ENCODE measurements at regions not wholly inside any gene's neighbourhood (a gene's known extent, or its start where the extent isn't known, plus 50 kb on each side); places are given as distances from the start of the nearest gene placed in this dataset.

DNA sequence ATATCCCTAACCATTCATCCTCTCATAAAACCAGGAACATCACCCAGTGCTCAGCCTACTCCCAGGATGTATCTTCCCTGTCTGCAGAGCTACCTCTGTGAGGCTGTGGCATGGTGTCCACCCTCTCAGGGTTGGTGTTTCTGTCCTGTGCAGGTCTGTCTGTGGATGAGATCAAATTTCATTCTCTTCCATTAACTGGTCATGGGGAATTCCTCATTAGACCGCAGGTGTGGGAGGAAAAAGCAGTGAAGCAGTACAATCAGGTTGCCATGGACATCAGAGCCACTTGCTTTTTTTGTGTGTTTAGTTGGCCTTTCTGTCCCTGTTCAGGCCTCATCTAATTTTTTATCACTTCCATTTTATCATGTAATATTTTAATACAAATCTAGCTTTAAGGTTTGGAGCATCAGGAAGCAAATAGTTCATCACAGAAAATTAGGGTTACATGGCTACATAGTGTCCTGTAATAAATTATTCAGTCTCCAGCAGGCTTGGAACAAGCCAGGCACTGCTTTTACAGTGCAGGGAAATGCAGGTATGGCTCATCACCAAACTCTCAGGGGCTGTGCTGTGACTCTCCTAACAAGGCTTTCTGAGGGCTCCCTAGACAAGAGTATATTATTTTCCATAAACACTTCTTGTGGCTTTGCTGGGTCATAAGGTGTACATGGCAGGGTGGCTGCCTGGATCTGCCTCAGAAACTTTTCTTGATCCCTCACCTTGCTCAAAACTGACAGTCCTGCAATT, 594.9 kb upstream of the IGFBP3 start:
- DNase-seq (ENCODE audit: low spot score): peak; percentile 18

GRCh38 chr7:46513447-46513848, 592.4 kb upstream of the IGFBP3 start:
- DNase-seq (ENCODE audit: low spot score): peak; percentile 72

GRCh38 chr7:46512891-46513413, 591.9 kb upstream of the IGFBP3 start:
- DNase-seq (ENCODE audit: low spot score): peak; percentile 55

DNA sequence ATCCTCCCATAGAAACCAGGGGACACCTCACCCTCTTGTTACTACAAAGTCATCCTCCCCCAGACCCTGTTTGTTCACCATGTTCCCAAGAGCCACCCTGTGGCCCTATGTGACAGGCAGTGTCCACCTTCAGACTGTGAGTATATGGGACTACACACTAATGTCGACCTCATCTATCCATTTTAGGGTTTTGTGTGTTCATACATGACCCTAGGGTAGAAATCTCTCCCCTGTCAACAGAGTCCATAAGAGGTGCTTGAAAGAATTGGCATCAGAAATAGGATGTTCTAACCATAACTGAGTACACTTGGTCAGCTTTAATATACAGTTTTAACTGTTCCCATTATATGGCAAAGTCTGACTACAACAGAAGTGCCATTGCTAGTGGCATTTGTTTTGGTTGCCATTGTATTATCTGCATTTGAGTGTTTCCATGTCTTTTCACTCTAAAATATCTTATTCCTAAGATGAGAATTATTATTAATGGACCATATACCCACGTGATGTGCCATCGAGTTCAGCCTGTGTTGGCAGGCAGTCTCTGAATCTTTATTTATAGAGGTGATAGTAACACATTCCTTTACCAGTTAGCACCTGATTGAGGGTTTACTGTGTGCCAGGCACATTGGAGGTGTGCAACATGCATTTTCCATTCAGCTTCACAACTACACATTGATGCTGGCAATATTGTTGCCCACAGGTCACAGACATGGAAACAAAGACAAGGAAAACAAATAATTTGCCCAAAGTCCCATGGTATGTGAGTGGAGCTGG, 590.6 kb upstream of the IGFBP3 start:
- DNase-seq (ENCODE audit: low spot score): no peak

- peak; percentile 97 for DNase-seq (ENCODE audit: low spot score)
Observed at GRCh38 chr7:46508583-46508982, 587.5 kb upstream of the IGFBP3 start.

DNA sequence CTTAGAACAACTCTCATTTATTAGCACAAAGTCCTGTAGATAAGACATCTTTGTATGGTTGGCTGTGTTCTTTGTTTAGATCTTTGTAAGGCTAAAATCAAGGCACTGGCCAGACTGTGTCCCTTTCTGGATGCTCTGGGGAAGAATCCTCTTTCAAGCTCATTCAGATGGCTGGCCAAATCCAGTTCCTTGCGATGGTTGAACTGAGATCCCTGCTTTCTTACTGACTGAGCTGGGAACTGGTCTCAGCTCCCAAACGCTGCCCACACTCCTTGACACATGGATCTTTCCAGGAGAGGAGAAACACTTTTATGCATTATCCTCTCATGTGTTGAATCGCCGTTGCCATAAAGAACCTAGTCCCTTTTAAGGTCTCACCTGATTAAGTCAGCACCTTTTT, 586.5 kb upstream of the IGFBP3 start:
- peak; percentile 66 for DNase-seq (ENCODE audit: low spot score)

GRCh38 chr7:46494441-46494840, 573.4 kb upstream of the IGFBP3 start:
- no peak for DNase-seq (ENCODE audit: low spot score)

- DNase-seq (ENCODE audit: low spot score): no peak
Observed at GRCh38 chr7:46494028-46494427, 573.0 kb upstream of the IGFBP3 start.

- no peak for DNase-seq (ENCODE audit: low spot score)
Observed at GRCh38 chr7:46493196-46493595, 572.1 kb upstream of the IGFBP3 start.

DNA sequence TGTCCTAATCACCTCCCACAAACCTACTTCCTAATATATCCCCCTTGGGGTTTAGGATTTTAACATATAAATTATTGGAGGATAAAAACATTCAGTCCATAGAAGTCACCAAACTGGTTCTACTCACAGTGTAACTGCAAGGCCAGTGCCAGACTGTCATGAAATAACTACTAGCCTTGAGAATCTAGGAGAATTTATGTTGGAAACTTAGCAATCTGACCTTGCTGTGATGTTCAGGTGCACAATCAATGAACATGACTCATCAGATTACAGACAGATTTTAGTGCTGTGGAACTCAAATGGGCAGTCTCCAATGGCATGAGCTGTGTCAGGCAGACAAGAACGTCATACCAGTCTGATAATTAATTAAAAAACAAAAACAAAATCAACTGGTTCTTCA, 571.4 kb upstream of the IGFBP3 start:
- DNase-seq (ENCODE audit: low spot score): no peak

- DNase-seq (ENCODE audit: low spot score): no peak
Observed at GRCh38 chr7:46490406-46490805, 569.3 kb upstream of the IGFBP3 start.

GRCh38 chr7:46489106-46489505, 568.0 kb upstream of the IGFBP3 start:
- DNase-seq (ENCODE audit: low spot score): no peak

DNA sequence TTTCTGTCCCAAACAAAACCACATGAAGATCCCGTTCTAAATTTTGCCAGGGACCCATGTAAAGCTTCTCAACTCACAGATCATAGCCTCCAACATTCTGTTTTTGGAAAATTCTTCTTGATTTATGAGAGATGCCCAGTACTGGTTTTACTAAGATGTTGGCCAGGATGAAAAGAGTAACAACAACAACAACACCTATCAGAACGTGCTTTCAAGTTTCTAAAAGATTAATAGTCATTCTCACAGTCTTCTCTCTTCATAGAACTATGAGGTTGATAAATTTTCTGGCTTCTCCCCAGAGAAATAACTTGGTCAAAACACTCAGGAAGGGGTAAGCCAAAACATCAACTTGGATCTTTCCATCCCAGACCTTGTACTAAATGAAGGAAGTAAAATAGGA, 567.5 kb upstream of the IGFBP3 start:
- DNase-seq (ENCODE audit: low spot score): no peak

DNA sequence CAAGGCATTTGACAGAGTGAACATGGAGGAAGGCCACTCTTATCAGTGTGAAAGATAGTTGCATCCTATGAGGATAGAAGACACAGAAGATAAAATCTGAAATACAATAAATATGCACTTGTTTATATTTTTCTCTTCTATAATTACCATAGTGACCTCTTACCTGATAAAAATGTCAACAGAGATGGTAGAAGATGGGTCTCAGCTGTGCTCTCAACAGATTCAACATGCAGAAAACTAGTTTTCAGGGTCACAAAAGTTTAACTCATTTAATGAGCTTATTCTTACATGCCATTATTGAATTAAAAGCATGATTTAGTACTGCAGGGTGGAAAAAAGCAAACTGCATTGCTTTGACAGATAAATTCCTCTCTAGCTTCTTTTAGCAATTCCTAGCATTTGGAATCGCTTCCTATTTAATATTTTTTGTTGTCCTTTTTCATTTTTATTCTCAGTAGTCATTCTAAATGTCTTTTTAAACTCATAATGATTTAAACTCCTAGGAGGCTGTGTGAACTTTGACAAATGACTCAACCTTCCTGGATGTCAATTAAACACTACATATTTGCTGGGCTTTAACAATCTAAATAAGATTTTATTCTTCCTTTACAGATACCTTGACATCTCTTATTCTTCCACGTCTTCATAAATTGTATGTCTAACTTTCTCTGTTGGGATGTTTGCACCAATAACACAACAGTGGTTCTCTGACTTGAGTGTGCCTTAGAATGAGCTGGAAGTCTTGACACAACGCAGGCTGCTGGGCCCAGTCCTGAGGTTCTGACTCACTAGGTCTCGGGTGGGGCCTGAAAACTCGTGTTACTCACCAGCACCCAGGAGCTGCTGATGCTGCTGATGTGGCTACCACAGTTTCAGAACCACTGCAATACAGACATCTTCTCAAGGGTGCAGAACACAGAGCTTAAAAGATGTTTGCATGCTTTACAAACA, 565.5 kb upstream of the IGFBP3 start:
- no peak for DNase-seq (ENCODE audit: low spot score)

DNA sequence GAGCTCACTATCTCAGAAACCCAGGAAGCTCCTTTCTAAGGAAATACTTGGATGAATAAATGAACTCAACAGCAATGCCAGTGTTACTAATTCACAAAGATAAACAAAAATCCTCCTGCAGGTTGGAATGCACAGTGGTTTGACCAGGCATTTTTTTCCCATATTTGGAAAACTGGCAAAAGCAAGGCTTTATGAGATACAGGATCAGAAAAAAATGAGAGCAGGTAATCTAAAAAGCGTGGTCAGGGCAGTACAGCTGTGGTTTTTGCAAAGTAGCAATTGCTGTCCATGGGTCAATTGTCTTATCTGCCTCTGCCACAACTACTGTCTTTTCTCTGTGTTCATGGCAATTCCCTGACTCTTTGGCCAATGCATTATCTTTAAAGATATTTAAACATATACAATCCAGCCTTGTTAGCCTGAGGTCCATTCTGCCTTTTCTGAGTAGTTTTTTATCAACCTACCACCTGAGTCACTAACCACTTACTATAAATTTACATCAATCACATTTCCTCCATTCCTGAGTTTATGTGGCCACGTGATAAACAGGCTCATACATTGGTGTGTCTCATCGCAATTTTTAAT, 564.5 kb upstream of the IGFBP3 start:
- no peak for DNase-seq (ENCODE audit: low spot score)

- DNase-seq (ENCODE audit: low spot score): no peak
Observed at GRCh38 chr7:46484906-46485305, 563.8 kb upstream of the IGFBP3 start.

DNA sequence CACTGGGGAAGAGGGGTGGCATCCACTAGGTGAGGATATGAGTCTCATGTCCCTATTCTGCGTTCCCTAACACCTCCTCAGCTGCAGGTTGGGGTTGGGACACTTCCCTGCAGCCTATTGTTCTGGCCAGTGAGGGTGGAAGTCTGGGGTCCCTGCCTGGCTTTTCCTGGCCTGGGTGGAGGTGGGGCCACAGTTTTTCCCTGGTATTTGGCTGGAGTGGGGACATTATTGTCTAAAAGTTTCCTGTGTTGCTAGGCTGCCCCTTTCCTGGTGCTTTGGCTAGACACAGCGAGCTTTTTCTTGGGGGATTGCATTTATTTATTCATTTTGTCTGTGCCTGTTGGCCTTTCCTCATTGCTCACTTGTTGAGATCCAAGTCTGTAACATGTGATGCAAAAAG, 559.5 kb upstream of the IGFBP3 start:
- no peak for DNase-seq (ENCODE audit: low spot score)

GRCh38 chr7:46479680-46480079, 558.6 kb upstream of the IGFBP3 start:
- no peak for DNase-seq (ENCODE audit: low spot score)

GRCh38 chr7:46478046-46478445, 557.0 kb upstream of the IGFBP3 start:
- DNase-seq (ENCODE audit: low spot score): no peak

DNA sequence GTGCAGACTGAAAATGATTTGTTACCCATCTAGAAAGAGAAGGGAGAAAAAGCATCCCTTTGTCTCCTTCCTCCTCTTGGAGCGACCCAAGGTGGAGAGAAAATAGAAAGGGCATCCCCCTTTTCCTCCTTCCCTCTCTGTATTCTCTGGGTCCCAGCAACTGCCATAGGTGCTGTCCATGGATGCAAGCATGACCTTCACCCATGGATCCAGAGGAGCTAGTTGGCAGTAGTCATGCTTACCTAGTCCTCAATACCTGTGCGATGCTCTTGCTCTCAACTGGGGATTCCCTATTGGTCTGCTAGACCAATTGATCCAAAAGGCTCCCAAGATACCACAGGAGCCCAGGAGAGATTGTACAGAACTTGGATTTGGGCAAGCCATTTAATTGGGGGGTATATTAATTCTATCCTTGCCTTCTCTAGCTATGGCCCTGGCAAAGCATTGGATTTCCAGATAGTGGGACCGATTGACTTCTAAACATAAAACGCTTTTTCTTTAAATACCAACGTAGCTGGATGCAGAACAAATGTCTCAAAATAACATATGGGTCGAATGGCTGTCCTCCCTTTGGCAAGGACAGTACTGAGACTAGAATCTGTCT, 547.8 kb upstream of the IGFBP3 start:
- peak; percentile 23 for DNase-seq (ENCODE audit: low spot score)

DNA sequence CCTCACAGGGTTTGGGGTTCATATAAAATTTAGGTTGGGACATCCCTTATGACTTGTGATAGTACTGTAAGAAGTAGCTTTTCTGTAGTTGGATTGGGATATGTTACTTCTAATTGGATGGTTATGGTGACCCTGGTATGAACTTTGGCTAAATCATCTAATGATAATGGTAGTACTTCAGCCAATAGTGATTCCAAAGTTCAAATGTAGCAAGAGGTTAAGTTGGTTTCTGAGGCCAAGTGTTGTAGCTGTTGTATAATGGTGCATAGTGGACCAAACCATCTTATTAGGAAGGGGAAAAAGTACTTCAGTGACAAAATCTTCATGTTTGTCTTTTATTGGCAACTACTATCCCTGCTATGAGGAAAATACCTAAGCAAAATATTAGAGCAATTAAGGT, 542.1 kb upstream of the IGFBP3 start:
- no peak for DNase-seq (ENCODE audit: low spot score)

All from SK-N-DZ (cell line).